ENCODE measurements at regions not wholly inside any gene's neighbourhood (a gene's known extent, or its start where the extent isn't known, plus 50 kb on each side); places are given as distances from the start of the nearest gene placed in this dataset.

DNA sequence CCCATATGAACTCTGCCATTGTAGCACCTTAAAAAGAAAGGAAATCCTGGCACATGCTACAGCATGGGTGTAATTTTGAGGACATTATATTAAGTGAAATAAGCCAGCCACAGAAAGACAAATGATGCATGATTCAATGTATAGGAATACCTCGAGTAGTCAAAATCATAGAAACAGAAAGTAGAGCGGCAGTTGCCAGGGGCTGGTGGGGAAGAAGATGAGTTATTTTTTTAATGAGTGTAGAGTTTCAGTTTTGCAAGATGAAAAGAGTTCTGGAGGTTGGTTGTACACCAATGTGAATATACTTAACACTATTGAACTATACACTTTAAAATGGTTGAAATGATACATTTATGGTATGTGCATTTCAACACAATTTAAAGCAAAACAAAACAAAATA is 133.0 kb downstream of the ZDHHC21 start:
- intact Hi-C loops (cut with DNase I): no loop called here
- no peak for ATAC-seq (ENCODE audit: poor library complexity)
- no peak for DNase-seq

DNA sequence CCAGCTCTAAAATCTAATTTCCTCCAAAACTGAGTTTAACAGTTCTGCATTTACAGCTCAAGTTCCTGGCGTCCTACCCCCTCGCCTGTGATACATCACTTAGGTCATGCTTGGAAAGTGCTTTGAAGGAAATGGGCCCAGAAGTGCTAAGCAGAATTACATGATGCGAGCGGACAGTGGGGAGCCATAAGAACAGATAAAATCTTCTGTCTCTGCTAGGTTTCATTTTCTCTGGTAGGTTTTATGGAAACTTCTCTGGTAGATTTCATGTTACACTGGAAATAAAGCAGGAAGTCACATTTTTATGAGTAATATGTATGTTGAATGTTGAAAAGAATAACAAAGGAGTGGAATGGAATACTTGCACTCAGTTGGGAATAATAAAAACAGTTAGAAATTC is 138.3 kb downstream of the ZDHHC21 start:
- intact Hi-C loops (cut with DNase I): no loop called here
- DNase-seq (no peak), ATAC-seq (ENCODE audit: poor library complexity) (peak; percentile 38)

DNA sequence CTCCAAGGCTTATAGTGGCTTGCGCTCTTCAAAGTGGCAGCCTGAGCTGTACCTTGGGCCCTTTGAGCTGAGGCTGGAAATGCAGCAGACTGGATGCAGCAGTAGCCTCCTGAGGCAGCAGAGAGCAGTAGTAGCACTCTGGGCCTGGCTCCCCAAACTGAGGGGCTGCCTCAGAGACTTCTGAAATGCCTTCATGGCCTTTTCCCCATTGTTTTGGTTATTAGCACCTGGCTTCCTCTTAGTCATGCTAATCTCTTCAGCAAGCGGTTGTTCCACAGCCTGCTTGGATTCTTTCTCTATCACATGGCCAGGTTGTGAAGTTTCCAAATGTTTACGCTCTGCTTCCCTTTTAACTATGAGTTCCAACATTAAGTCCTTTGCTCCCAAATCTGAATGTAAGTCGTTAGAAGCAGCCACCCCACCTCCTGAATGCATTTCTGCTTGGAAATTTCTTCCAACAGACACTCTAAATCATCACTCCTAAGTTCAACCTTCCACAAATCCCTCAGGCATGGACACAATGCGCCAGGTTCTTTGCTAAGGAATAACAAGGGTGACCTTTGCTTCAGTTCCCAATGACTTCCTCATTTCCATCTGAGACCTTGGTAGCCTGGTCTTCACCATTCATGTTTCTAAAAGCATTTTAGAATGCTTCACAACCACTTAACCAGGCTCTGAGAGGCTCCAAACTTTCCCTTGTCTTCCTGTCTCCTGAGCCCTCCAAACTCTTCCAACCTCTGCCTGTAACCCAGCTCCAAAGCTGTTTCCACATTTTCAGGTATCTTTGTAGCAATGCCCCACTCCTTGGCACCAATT is 145.8 kb downstream of the ZDHHC21 start:
- DNase-seq: no peak
- intact Hi-C loops (cut with DNase I): no loop called here
- ATAC-seq (ENCODE audit: poor library complexity): no peak

DNA sequence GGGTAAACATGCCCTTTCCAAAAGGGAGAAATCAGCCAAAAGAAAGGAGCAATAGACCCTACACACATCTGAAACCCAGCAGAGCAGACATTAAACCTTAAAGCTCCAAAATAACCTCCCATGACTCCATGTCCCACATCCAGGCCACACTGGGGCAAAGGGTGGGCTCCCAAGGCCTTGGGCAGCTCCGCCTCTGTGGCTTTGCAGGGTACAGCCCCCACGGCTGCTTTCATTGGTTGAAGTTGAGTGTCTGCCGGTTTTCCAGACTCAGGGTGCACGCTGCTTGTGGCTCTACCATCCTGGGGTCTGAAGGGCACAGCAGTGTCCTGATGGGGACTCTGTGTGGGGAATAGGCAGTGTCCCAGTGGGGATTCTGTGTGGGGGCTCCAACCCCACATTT is 146.5 kb downstream of the ZDHHC21 start:
- no peak for DNase-seq
- intact Hi-C loops (cut with DNase I): no loop called here
- ATAC-seq (ENCODE audit: poor library complexity): no peak

DNA sequence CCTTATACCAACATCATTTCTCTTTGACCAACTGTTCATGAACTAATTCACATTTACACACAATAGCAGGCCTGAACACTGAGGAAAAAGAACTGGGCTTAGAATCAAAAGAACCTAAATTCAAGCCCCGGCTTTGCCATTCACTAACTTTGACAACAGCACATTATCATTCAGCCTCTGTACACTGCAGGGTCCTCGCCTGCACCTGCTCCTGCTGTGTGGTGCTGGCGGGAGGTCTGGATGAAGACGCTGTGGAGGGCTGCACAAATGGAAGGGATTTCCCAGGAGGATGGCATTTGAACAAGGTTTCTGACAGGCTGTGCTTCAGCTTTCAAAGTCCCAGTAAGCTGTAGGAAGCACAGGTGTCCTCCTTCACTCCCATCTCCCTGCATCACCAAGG is 151.2 kb downstream of the ZDHHC21 start:
- no peak for ATAC-seq (ENCODE audit: poor library complexity)
- intact Hi-C loops (cut with DNase I): no loop called here
- DNase-seq: no peak

- intact Hi-C loops (cut with DNase I): no loop called here
Measured at GRCh38 chr9:14538526-14538925, 154.7 kb downstream of the ZDHHC21 start.

DNA sequence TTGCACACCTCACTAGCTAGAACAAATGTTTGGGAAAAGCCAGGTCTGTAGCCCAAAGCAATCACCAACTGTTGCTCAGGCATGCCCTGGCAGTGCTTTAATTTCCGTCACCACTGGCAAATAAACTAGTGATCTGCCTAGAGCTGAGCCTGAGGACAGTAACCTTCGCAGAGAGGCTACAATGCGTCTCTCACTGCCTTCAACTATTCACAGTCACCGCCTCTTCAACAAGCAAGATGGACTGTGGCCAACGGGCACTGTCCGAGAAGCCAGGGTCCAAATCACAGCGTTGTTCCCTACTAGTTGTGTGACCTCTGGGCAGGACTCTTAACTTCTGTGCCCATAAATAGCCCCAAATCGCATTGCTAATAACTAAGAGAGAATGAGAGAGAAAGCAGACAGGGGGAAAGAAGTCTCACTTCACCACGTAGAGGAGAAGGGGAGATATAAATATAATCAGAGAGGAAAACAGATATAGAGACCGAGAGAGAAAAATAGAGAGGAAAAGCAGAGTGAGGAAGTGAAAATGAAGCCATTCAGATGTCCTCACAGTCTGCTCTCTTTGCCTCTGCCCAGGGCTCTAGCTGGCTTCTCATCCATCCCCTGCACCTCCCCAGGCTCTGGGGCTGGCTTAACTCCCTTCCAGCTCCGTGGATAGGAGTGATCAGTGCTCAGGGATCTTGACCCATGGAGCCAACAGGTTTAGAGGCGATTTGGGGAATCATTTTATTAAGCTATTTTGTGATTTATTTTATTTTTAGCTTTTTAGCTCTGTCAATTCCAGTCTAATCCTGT is 157.9 kb downstream of the ZDHHC21 start:
- ATAC-seq (ENCODE audit: poor library complexity) (peak; percentile 92), DNase-seq (peak; percentile 72)
- intact Hi-C loops (cut with DNase I): no loop called here

More at GRCh38 chr9:14538526-14538925, 154.7 kb downstream of the ZDHHC21 start:
- DNase-seq: no peak
- ATAC-seq (ENCODE audit: poor library complexity): no peak

- intact Hi-C loops (cut with DNase I): no loop called here
- ATAC-seq (ENCODE audit: poor library complexity) (no peak), DNase-seq (no peak)
Measured at GRCh38 chr9:14533867-14534640, 159.2 kb downstream of the ZDHHC21 start.

DNA sequence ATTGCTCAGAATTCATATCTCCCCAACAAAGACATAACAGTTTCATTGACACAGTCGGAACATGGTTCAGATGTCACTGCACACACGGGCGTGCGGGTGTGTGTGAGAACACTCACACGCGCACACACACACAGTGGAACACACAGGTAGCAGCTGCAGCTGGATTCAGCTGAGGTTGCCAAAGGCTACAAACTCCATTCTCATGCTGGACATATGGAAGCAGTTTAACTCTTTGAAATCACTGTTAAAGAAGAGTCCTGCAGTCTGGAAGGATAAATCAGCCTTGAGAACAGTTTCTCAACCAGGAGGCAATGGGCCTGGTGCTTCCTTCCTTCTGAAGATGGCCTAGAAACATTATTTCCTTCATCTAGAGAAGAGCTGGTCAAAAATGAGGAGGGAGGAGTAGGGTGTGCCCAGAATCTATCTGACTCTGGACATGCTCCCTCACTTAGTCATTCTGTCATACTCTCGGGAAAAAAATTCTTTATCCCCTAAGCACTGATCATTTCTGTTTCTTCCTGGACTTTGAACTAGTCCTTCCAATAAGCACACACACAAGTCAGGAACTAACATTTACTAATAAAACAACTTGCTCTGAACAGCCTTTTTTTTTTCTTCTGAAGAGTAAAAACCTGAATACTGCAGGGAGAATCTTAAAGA is 160.6 kb downstream of the ZDHHC21 start:
- intact Hi-C loops (cut with DNase I): no loop called here
- DNase-seq: no peak
- ATAC-seq (ENCODE audit: poor library complexity): no peak

DNA sequence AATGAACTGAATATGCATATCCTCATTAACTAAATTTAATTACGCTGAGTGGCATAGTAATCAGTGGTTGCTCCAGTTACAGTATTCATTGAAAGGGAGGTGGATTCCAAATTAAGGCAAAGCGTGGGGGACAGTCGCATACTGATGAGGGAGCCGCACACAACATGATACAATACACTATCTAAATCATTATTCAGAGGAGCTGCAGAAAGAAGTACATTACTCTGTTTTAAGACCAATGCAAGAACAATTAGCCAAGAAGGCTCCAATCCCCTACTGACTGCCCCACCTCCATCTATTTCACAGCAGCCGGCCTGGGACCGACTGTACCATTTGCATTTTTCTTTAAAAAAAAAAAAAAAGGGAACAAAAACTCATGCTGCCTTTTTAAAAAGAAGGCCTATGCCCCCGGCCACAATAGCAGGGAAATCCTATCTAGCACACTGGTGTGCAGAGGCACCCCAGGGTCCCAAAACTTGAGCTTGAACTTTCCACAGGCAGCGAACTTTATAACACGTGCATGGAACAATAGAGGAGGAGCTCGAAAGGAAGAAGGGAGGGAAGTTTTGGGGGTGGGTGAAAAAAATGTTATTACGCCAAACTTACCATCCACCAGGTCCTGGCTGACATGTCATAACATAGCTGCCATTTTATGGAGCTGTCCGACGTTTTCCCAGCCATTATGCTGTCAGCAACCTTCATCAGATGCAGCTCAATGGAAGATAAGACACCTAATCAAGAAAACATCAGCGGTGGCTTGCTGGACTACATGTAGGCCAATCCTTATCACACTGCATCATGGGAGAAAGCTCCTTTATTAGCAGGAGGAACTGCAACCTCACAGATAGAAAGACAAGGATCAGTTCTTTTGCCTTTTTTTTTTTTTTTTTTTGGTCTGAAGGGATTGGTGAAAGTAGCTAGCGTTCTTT is 161.6 kb downstream of the ZDHHC21 start:
- no peak for DNase-seq
- no peak for ATAC-seq (ENCODE audit: poor library complexity)
- intact Hi-C loops (cut with DNase I): no loop called here

- DNase-seq: no peak
- intact Hi-C loops (cut with DNase I): no loop called here
- no peak for ATAC-seq (ENCODE audit: poor library complexity)
Measured at GRCh38 chr9:14530841-14531240, 162.4 kb downstream of the ZDHHC21 start.

DNA sequence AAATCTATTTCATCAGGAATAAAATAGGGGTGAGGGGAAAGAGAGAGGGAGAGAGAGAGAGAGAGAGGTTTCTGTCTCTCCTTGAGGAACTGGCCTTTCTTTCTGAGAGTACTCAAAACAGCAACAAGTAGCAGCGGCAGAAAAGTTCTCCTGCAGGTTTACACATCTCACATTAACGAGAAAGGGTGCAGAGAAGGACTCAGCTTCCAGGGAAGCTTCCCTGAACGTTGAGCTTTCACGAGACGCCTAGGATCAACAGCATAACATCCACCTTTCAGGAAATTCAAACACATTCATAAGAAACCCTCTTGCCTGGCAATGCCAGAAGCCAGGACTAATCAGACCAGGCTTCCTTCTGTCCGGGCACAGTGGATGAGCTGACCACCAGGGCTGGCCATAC is 162.9 kb downstream of the ZDHHC21 start:
- ATAC-seq (ENCODE audit: poor library complexity) (no peak), DNase-seq (no peak)
- intact Hi-C loops (cut with DNase I): no loop called here

DNA sequence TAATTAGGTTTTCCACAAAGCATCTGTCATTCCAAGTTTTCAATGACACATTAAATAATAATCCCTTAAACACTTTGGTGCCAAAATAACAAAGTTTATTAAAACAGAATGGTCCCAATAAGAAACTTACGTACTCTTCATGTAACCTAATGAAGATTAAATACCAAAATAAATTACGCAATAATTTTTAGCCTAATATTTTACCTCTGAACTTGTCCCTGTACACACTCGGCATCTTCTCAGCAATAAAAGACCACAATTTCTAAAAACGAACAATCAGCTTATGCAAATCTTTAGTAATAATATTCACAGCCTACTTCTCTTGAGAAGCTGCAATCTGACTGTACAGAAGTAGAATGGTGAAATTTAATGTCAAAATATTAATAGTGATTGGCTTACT is 163.6 kb downstream of the ZDHHC21 start:
- ATAC-seq (ENCODE audit: poor library complexity) (no peak), DNase-seq (no peak)
- intact Hi-C loops (cut with DNase I): no loop called here

DNA sequence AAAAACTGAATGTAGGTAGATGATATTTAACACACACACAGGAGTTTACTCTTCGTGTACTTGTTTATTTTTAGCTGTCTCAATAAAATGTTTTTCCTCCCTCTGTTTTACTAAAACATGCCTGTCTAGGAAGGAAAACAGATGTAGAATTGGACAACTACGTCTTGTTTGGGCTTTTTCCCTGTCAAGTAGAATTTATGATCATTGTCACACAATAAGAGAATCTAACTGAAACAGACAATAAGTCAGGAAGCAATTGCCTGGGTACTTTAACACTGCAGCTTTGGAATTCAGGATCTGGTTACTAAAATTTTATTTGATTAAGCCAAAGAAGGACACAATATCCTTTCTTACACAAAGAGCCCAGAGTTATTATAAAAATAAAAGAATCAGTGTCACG is 164.2 kb downstream of the ZDHHC21 start:
- no peak for DNase-seq
- ATAC-seq (ENCODE audit: poor library complexity): no peak
- intact Hi-C loops (cut with DNase I): no loop called here

DNA sequence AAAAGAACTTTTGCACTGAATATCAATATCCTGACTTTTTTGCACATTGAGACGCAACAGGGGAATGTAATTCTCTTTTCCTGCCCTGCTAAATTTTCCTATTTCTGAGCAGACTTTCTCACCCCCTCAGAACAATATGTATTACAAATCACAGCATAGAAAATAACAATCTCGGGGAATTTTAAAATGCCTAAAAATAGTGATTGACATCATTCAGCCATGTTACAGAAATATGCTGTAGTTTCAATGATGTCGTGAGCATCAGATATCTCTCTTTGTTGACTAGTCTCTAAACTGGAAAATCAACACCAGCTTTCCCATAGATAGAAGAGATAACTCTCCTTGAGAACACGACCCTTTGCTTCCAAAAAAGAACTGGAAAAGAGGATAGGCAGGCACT is 166.7 kb downstream of the ZDHHC21 start:
- DNase-seq: no peak
- intact Hi-C loops (cut with DNase I): no loop called here
- no peak for ATAC-seq (ENCODE audit: poor library complexity)

DNA sequence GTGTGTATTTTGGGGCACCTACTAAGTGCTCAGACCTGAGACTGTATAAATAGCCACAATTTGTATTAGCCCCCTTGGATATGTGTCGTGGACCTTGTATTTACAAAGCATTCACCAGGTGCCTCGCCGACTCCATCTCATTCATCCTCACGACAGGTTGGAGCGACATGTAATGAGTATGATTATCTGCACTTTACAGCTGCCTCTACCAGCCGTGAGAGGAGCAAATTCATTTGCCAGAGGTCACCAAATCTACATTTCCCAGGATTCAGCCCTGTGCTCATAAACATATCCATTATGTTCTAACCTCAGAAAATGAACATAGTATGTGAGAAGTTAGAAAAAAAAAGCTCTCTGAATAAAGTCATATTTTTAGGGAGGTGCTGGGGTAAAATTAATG is 167.4 kb downstream of the ZDHHC21 start:
- no peak for ATAC-seq (ENCODE audit: poor library complexity)
- no peak for DNase-seq
- intact Hi-C loops (cut with DNase I): no loop called here

DNA sequence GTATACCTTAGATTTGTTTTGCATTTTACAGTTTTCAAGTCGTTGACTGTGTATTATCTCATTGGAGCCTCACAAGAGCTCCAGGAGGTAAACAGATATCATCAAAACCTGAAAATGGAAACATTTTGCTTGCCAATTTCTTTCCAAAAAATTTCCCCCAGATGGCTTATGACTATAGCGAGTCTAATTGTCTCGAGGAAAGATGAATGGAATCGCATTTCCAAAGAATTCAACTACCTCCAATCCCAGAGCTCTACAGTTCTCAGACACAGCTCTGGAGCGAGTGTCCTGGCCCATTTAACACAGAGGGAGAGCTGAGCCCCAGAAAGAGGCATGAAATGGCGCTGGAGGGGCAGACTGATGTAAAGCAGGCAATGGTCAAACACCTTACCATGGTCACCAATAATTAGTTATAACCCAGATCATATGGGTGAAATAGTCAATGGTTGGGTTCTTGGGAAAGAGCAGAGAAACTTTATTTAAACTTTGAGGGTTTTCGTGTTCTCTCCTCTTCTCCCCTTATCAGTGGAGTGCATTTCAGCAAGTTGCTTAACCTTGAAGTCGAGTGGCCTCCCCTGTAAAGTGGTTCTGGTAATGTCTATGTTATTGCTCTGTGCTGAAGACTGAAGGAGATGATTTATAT is 168.2 kb downstream of the ZDHHC21 start:
- intact Hi-C loops (cut with DNase I): no loop called here
- ATAC-seq (ENCODE audit: poor library complexity) (no peak), DNase-seq (no peak)

DNA sequence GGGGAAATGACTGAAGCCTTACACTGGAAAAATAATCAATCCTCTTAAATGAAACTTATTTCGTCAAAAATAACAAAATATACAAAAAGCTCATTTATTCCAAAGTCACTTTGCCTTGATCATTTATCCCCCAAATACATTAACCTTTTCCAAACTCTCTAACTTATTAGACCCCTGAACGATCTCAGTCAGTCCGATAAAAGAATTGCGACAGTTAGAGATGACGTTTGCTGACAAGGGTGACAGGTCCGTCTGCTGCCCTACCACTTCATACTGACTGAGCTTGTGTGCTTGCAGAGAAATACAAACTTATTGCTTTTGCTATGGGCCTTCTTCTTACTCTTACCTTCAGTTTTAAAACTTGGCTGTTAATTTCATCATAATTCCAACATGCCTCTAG is 169.7 kb downstream of the ZDHHC21 start:
- ATAC-seq (ENCODE audit: poor library complexity): no peak
- intact Hi-C loops (cut with DNase I): no loop called here
- DNase-seq: no peak

Measured in Right ventricle myocardium superior (tissue), 1 donor.